HepG2 (cell line): ENCODE measurements at regions not wholly inside any gene's neighbourhood (a gene's known extent, or its start where the extent isn't known, plus 50 kb on each side); places are given as distances from the start of the nearest gene placed in this dataset.

Experiments used
- ATAC-seq: fragments of 200-7000 bp; cut with Tn5 transposase; 3 replicates; pipeline ENCODE4 v1.9.1; 2020; ENCODE audit warnings: mild to moderate bottlenecking, moderate library complexity
- BruUV-seq: library from RNA; stranded (reverse); fragments of 400-500 nt; replicated peaks from 2 replicates; lab custom pipeline; 2021; lab: Mats Ljungman, UMichigan
- CTCF ChIA-PET: fragments of 300-600 bp; formaldehyde crosslinking; extraction: SDS; loops from one replicate; lab custom pipeline; 2021; ENCODE audit warnings: low total read pairs, inconsistent platforms, low intra/inter-chr PET ratio; lab: Yijun Ruan, JAX
- POLR2A ChIA-PET: fragments of 350-600 bp; sonication (Branson Sonifier 250); formaldehyde crosslinking; loops from one replicate; lab custom pipeline; 2020; ENCODE audit warnings: antibody characterized with exemption, inconsistent platforms; lab: Yijun Ruan, JAX
- DNase-seq: peaks from one replicate; pipeline ENCODE4 v3.0.0-alpha.2; 2015; ENCODE audit warnings: low spot score
- FAIRE-seq: peaks from 3 replicates; lab custom pipeline; 2011; peaks lifted over from hg19 to GRCh38; lab: Jason Lieb, UNC
- H2AFZ ChIP-seq: one replicate; pipeline ENCODE4 v1.6.1; 2011; ENCODE audit warnings: low read length, inconsistent platforms
- H3K27ac ChIP-seq: fragments of 300-600 bp; 3 replicates; pipeline ENCODE4 v1.8.0; 2011; ENCODE audit warnings: mixed run types, mild to moderate bottlenecking, mixed read lengths, low read length, inconsistent platforms; ENCODE audit not compliant: insufficient read depth; ENCODE audit errors: extremely low read length
- H3K27me3 ChIP-seq, 2 experiments: fragments of 200-600 bp in 1 of 2; 2 replicates in 1 of 2; 3 replicates in 1 of 2; pipeline versions ENCODE4 v1.6.0 to v1.8.0; 2011; ENCODE audit warnings: low read length in 2 of 2, mild to moderate bottlenecking in 2 of 2, moderate library complexity in 2 of 2, inconsistent platforms in 1 of 2; ENCODE audit not compliant: insufficient read depth in 2 of 2, control insufficient read depth in 1 of 2
- H3K36me3 ChIP-seq, 2 experiments: fragments of 200-600 bp in 1 of 2; replicated peaks in 1 of 2; 2 replicates in 1 of 2; 3 replicates in 1 of 2; pipeline versions ENCODE4 v1.5.1 to v1.8.0; 2011; ENCODE audit warnings: low read length in 2 of 2, inconsistent platforms in 1 of 2; ENCODE audit not compliant: insufficient read depth in 2 of 2, control insufficient read depth in 1 of 2
- H3K4me1 ChIP-seq: 2 replicates; pipeline ENCODE4 v1.5.1; 2012; ENCODE audit warnings: low read length, inconsistent platforms; ENCODE audit not compliant: insufficient read depth
- H3K4me2 ChIP-seq: 2 replicates; pipeline ENCODE4 v1.6.0; 2011; ENCODE audit warnings: low read depth, low read length, inconsistent platforms
- H3K4me3 ChIP-seq, 3 experiments: fragments of 200-600 bp in 1 of 3; sonication (generic), shearing (Covaris generic) in 1 of 3; replicated peaks in 1 of 3; 2 replicates each; pipeline ENCODE4 v1.5.1; 2011 to 2016; ENCODE audit warnings: low read length in 3 of 3, inconsistent platforms in 2 of 3, low read depth in 2 of 3, mild to moderate bottlenecking in 2 of 3, control low read depth in 1 of 3, mixed read lengths in 1 of 3; ENCODE audit not compliant: insufficient read depth in 1 of 3
- H3K79me2 ChIP-seq: one replicate; pipeline ENCODE4 v1.6.1; 2011; ENCODE audit warnings: low read length, inconsistent platforms; ENCODE audit not compliant: insufficient read depth
- H3K9ac ChIP-seq: 2 replicates; pipeline ENCODE4 v1.6.0; 2011; ENCODE audit warnings: mild to moderate bottlenecking, low read depth, low read length, inconsistent platforms; ENCODE audit not compliant: insufficient read depth
- H3K9me3 ChIP-seq: 2 replicates; pipeline ENCODE4 v1.5.1; 2012; ENCODE audit warnings: mild to moderate bottlenecking, low read length
- H4K20me1 ChIP-seq: 2 replicates; pipeline ENCODE4 v1.6.0; 2011; ENCODE audit warnings: inconsistent platforms, mild to moderate bottlenecking, low read length, moderate library complexity; ENCODE audit not compliant: insufficient read depth
- SAP130 ChIP-seq: IDR thresholded peaks from 2 replicates; pipeline ENCODE4 v1.6.1; 2016; ENCODE audit warnings: low read depth
- WGBS: methylation state at CpG from one replicate; pipeline ENCODE4 v1.1.6; 2017; ENCODE audit warnings: low lambda C conversion rate; 5-methylcytosine and 5-hydroxymethylcytosine counted together
- in situ Hi-C: cut with HindIII; loops from 2 replicates; pipeline ENCODE4 v1.10.0; 2017; ENCODE audit warnings: low pct_unique_long_range_greater_than_20kb; ENCODE audit not compliant: extremely low pct_ligation_motif_present
- intact Hi-C: fragments of 100-400 bp; cut with micrococcal nuclease; formaldehyde crosslinking; loops from one replicate; pipeline ENCODE4 v1.10.0; 2022; ENCODE audit not compliant: unreplicated experiment
- TF ChIP-seq, protein P1 (sequence below): sonication (generic); formaldehyde crosslinking; IDR thresholded peaks from 2 replicates; pipeline ENCODE4 v1.5.1; 2020; ENCODE audit warnings: mild to moderate bottlenecking, missing genetic modification reagents, borderline replicate concordance
- TF ChIP-seq, protein P2 (sequence below): sonication (generic); formaldehyde crosslinking; IDR thresholded peaks from 2 replicates; pipeline ENCODE4 v1.5.0; 2020; ENCODE audit warnings: missing genetic modification reagents
- TF ChIP-seq, protein P3 (sequence below): sonication (generic); formaldehyde crosslinking; IDR thresholded peaks from 2 replicates; pipeline ENCODE4 v1.4.0; 2020; ENCODE audit warnings: missing genetic modification reagents

DNA sequence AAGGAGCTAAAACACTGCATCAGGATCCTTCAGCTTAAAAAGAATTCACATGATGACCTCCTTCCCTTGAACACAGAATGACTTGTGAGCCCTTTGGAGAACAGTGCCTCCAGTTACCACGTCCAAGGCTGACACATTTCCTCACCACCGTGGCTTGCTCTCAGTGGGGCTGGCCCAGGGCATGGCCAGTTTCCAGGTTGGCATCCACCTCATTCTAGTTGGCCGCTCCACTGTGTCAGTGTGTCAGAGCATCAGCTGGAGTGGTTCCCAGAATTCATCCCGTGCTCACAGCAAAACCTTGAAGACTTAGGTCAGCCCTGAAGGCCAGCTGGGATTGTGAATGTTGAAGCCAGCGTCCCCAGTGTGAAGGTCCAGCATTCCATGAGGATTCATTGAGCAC, 158.5 kb downstream of the INSIG2 start:
- FAIRE-seq, result no peak
- Histone ChIP-seq H3K4me3 (no peak overlapping the region), H3K4me1 (no peaks in the 10 kb centered on the region), H3K36me3 (no peaks in the 10 kb centered on the region), H3K27ac (no peak overlapping the region), H3K9ac (no peak overlapping the region), H3K9me3 (no peaks in the 10 kb centered on the region), H2AFZ (no peak overlapping the region), H3K4me2 (no peak overlapping the region), H3K27me3 (peaks cover 0 to 11% of the 10 kb centered on the region in 2 experiments; a peak in 1 of 5 replicates), H3K79me2 (no peaks in the 10 kb centered on the region), H4K20me1 (no peaks in the 10 kb centered on the region)
- ChIA-PET POLR2A (no interaction called here), CTCF (no interaction called here)
- DNase-seq, result no peak
- TF ChIP-seq, protein P1, sequence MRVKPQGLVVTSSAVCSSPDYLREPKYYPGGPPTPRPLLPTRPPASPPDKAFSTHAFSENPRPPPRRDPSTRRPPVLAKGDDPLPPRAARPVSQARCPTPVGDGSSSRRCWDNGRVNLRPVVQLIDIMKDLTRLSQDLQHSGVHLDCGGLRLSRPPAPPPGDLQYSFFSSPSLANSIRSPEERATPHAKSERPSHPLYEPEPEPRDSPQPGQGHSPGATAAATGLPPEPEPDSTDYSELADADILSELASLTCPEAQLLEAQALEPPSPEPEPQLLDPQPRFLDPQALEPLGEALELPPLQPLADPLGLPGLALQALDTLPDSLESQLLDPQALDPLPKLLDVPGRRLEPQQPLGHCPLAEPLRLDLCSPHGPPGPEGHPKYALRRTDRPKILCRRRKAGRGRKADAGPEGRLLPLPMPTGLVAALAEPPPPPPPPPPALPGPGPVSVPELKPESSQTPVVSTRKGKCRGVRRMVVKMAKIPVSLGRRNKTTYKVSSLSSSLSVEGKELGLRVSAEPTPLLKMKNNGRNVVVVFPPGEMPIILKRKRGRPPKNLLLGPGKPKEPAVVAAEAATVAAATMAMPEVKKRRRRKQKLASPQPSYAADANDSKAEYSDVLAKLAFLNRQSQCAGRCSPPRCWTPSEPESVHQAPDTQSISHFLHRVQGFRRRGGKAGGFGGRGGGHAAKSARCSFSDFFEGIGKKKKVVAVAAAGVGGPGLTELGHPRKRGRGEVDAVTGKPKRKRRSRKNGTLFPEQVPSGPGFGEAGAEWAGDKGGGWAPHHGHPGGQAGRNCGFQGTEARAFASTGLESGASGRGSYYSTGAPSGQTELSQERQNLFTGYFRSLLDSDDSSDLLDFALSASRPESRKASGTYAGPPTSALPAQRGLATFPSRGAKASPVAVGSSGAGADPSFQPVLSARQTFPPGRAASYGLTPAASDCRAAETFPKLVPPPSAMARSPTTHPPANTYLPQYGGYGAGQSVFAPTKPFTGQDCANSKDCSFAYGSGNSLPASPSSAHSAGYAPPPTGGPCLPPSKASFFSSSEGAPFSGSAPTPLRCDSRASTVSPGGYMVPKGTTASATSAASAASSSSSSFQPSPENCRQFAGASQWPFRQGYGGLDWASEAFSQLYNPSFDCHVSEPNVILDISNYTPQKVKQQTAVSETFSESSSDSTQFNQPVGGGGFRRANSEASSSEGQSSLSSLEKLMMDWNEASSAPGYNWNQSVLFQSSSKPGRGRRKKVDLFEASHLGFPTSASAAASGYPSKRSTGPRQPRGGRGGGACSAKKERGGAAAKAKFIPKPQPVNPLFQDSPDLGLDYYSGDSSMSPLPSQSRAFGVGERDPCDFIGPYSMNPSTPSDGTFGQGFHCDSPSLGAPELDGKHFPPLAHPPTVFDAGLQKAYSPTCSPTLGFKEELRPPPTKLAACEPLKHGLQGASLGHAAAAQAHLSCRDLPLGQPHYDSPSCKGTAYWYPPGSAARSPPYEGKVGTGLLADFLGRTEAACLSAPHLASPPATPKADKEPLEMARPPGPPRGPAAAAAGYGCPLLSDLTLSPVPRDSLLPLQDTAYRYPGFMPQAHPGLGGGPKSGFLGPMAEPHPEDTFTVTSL, result no peak
- no peak for TF ChIP-seq SAP130
- TF ChIP-seq, protein P2, sequence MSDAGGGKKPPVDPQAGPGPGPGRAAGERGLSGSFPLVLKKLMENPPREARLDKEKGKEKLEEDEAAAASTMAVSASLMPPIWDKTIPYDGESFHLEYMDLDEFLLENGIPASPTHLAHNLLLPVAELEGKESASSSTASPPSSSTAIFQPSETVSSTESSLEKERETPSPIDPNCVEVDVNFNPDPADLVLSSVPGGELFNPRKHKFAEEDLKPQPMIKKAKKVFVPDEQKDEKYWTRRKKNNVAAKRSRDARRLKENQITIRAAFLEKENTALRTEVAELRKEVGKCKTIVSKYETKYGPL (CRISPR knock-in tag), result no peak
- TF ChIP-seq, protein P3, sequence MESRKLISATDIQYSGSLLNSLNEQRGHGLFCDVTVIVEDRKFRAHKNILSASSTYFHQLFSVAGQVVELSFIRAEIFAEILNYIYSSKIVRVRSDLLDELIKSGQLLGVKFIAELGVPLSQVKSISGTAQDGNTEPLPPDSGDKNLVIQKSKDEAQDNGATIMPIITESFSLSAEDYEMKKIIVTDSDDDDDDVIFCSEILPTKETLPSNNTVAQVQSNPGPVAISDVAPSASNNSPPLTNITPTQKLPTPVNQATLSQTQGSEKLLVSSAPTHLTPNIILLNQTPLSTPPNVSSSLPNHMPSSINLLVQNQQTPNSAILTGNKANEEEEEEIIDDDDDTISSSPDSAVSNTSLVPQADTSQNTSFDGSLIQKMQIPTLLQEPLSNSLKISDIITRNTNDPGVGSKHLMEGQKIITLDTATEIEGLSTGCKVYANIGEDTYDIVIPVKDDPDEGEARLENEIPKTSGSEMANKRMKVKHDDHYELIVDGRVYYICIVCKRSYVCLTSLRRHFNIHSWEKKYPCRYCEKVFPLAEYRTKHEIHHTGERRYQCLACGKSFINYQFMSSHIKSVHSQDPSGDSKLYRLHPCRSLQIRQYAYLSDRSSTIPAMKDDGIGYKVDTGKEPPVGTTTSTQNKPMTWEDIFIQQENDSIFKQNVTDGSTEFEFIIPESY (CRISPR knock-in tag), result no peak
- under 1% methylated on average over 5 of the region's 5 CpGs for WGBS
- BruUV-seq, result no TSS peak
- intact Hi-C loops, result no loop called here
- in situ Hi-C loops, result no loop called here
- ATAC-seq, result no peak
